WTC11 (cell line): ENCODE measurements at regions not wholly inside any gene's neighbourhood (a gene's known extent, or its start where the extent isn't known, plus 50 kb on each side); places are given as distances from the start of the nearest gene placed in this dataset.

Experiments
- ATAC-seq: fragments of 200-7000 bp; cut with Tn5 transposase; 2 replicates; pipeline ENCODE4 v1.10.0; 2021; ENCODE audit warnings: mild to moderate bottlenecking, moderate library complexity
- CTCF ChIA-PET: fragments of 300-600 bp; sonication (Branson Sonifier 250); formaldehyde crosslinking; loops from one replicate; lab custom pipeline; 2021; ENCODE audit warnings: antibody characterized with exemption; lab: Charles Lee
- POLR2A ChIA-PET: fragments of 350-600 bp; sonication (Branson Sonifier 250); formaldehyde crosslinking; loops from one replicate; lab custom pipeline; 2021; ENCODE audit warnings: antibody characterized with exemption; lab: Charles Lee
- DNase-seq: peaks from one replicate; pipeline ENCODE4 v3.0.0; 2021; ENCODE audit warnings: low spot score
- H3K27ac Mint-ChIP-seq: 2 replicates; pipeline ENCODE4 v1.8.0; 2021; ENCODE audit warnings: mixed read lengths
- H3K27me3 Mint-ChIP-seq: 2 replicates; pipeline ENCODE4 v1.8.0; 2021; ENCODE audit warnings: low read depth, mild to moderate bottlenecking, moderate library complexity, mixed read lengths
- H3K36me3 Mint-ChIP-seq: 2 replicates; pipeline ENCODE4 v1.8.0; 2021; ENCODE audit warnings: mixed read lengths
- H3K4me1 Mint-ChIP-seq: 2 replicates; pipeline ENCODE4 v1.8.0; 2022; ENCODE audit warnings: mixed read lengths
- H3K4me3 Mint-ChIP-seq: 2 replicates; pipeline ENCODE4 v1.8.0; 2021; ENCODE audit warnings: mild to moderate bottlenecking, moderate library complexity, mixed read lengths
- H3K9me3 Mint-ChIP-seq: 2 replicates; pipeline ENCODE4 v1.8.0; 2021; ENCODE audit warnings: mixed read lengths
- CTCF ChIP-seq: fragments of 200-600 bp; IDR thresholded peaks from 2 replicates; pipeline ENCODE4 v1.8.0; 2022; ENCODE audit warnings: antibody characterized with exemption
- ELF4 ChIP-seq: sonication (generic); formaldehyde crosslinking; IDR thresholded peaks from 2 replicates; pipeline ENCODE4 v1.8.1; 2022; ENCODE audit warnings: low read depth, mild to moderate bottlenecking, moderate library complexity, missing genetic modification reagents
- ESRRA ChIP-seq: sonication (generic); formaldehyde crosslinking; IDR thresholded peaks from 2 replicates; pipeline ENCODE4 v1.8.1; 2022; ENCODE audit warnings: mild to moderate bottlenecking, missing genetic modification reagents, borderline replicate concordance
- FOXP1 ChIP-seq: sonication (generic); formaldehyde crosslinking; IDR thresholded peaks from 2 replicates; pipeline ENCODE4 v1.8.0; 2022; ENCODE audit warnings: missing genetic modification reagents, mild to moderate bottlenecking, moderate library complexity, borderline replicate concordance
- NFE2L1 ChIP-seq: sonication (generic); formaldehyde crosslinking; IDR thresholded peaks from 2 replicates; pipeline ENCODE4 v1.8.1; 2023; ENCODE audit warnings: missing genetic modification reagents
- NFYB ChIP-seq: sonication (generic); formaldehyde crosslinking; conservative IDR thresholded peaks from 2 replicates; pipeline ENCODE4 v1.8.0; 2022; ENCODE audit warnings: low read depth, missing genetic modification reagents
- SMAD3 ChIP-seq: sonication (generic); formaldehyde crosslinking; IDR thresholded peaks from 2 replicates; pipeline ENCODE4 v1.8.0; 2022; ENCODE audit warnings: missing genetic modification reagents, mild to moderate bottlenecking, borderline replicate concordance
- SMAD4 ChIP-seq: sonication (generic); formaldehyde crosslinking; IDR thresholded peaks from 2 replicates; pipeline ENCODE4 v1.8.0; 2022; ENCODE audit warnings: mild to moderate bottlenecking, missing genetic modification reagents
- STAT6 ChIP-seq: sonication (generic); formaldehyde crosslinking; conservative IDR thresholded peaks from 2 replicates; pipeline ENCODE4 v1.8.1; 2023; ENCODE audit warnings: mild to moderate bottlenecking, low read depth, missing genetic modification reagents, moderate library complexity
- TCF7 ChIP-seq: sonication (generic); formaldehyde crosslinking; IDR thresholded peaks from 2 replicates; pipeline ENCODE4 v1.8.0; 2022; ENCODE audit warnings: mild to moderate bottlenecking, low read depth, missing genetic modification reagents, moderate library complexity
- TEAD1 ChIP-seq: sonication (generic); formaldehyde crosslinking; IDR thresholded peaks from 2 replicates; pipeline ENCODE4 v1.8.0; 2022; ENCODE audit warnings: mild to moderate bottlenecking, missing genetic modification reagents
- TP53 ChIP-seq: sonication (generic); formaldehyde crosslinking; IDR thresholded peaks from 2 replicates; pipeline ENCODE4 v1.8.1; 2023; ENCODE audit warnings: mild to moderate bottlenecking, missing genetic modification reagents
- ZNF423 ChIP-seq: fragments of 250-450 bp; sonication (Bioruptor Pico); IDR thresholded peaks from 2 replicates; pipeline ENCODE4 v2.1.2; 2022; ENCODE audit warnings: mild to moderate bottlenecking, moderate library complexity
- TF ChIP-seq, protein P1 (sequence below): sonication (generic); formaldehyde crosslinking; IDR thresholded peaks from 2 replicates; pipeline ENCODE4 v1.8.1; 2022; ENCODE audit warnings: low read depth, mild to moderate bottlenecking, moderate library complexity, missing genetic modification reagents, borderline replicate concordance
- TF ChIP-seq, protein P2 (sequence below): sonication (generic); formaldehyde crosslinking; IDR thresholded peaks from 2 replicates; pipeline ENCODE4 v1.8.1; 2022; ENCODE audit warnings: mild to moderate bottlenecking, missing genetic modification reagents, moderate library complexity, borderline replicate concordance
- TF ChIP-seq, protein P3 (sequence below): sonication (generic); formaldehyde crosslinking; IDR thresholded peaks from 2 replicates; pipeline ENCODE4 v1.8.1; 2022; ENCODE audit warnings: low read depth, missing genetic modification reagents, borderline replicate concordance
- TF ChIP-seq, protein P4 (sequence below): sonication (generic); formaldehyde crosslinking; IDR thresholded peaks from 2 replicates; pipeline ENCODE4 v1.8.0; 2022; ENCODE audit warnings: mild to moderate bottlenecking, missing genetic modification reagents
- TF ChIP-seq, protein P5 (sequence below): sonication (generic); formaldehyde crosslinking; IDR thresholded peaks from 2 replicates; pipeline ENCODE4 v1.8.0; 2022; ENCODE audit warnings: mild to moderate bottlenecking, missing genetic modification reagents

DNA sequence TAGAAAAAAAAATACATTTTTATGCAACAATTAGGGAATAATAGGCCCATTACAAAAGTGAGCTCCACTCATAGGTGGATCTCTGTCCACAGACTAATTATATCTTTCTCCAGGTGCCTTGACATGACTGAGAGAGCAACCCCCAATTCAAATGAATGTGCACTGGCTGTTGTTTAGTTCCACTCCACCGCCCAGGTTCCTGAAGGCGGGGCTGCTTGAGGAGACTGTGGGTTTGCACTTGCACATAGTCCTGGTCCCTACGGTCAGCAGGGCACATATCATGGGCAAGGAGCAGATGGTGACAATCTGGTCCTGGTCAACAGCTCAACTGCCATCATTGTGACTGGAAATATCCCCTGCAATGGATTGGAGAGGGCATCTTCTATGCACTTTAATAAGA, 195.6 kb upstream of the PWP1 start:
- no peaks in the 10 kb centered on the region for H3K9me3 Mint-ChIP-seq
- H3K4me3 Mint-ChIP-seq: no peak overlapping the region
- no peak overlapping the region for H3K27ac Mint-ChIP-seq
- CTCF ChIA-PET: no interaction called here
- no peaks in the 10 kb centered on the region for H3K27me3 Mint-ChIP-seq
- no peaks in the 10 kb centered on the region for H3K36me3 Mint-ChIP-seq
- no peak for TF ChIP-seq ZNF423
- no peak for TF ChIP-seq TP53 (CRISPR knock-in tag)
- TF ChIP-seq TEAD1 (CRISPR knock-in tag): no peak
- TF ChIP-seq, protein P1, sequence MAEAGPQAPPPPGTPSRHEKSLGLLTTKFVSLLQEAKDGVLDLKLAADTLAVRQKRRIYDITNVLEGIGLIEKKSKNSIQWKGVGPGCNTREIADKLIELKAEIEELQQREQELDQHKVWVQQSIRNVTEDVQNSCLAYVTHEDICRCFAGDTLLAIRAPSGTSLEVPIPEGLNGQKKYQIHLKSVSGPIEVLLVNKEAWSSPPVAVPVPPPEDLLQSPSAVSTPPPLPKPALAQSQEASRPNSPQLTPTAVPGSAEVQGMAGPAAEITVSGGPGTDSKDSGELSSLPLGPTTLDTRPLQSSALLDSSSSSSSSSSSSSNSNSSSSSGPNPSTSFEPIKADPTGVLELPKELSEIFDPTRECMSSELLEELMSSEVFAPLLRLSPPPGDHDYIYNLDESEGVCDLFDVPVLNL (CRISPR knock-in tag): no peak
- no peak for TF ChIP-seq FOXP1
- TF ChIP-seq, protein P2, sequence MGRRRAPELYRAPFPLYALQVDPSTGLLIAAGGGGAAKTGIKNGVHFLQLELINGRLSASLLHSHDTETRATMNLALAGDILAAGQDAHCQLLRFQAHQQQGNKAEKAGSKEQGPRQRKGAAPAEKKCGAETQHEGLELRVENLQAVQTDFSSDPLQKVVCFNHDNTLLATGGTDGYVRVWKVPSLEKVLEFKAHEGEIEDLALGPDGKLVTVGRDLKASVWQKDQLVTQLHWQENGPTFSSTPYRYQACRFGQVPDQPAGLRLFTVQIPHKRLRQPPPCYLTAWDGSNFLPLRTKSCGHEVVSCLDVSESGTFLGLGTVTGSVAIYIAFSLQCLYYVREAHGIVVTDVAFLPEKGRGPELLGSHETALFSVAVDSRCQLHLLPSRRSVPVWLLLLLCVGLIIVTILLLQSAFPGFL (CRISPR knock-in tag): no peak
- no peak for TF ChIP-seq ESRRA (CRISPR knock-in tag)
- TF ChIP-seq, protein P3, sequence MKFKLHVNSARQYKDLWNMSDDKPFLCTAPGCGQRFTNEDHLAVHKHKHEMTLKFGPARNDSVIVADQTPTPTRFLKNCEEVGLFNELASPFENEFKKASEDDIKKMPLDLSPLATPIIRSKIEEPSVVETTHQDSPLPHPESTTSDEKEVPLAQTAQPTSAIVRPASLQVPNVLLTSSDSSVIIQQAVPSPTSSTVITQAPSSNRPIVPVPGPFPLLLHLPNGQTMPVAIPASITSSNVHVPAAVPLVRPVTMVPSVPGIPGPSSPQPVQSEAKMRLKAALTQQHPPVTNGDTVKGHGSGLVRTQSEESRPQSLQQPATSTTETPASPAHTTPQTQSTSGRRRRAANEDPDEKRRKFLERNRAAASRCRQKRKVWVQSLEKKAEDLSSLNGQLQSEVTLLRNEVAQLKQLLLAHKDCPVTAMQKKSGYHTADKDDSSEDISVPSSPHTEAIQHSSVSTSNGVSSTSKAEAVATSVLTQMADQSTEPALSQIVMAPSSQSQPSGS: no peak
- TF ChIP-seq NFYB (CRISPR knock-in tag): no peak
- no peak for TF ChIP-seq ELF4
- no peak for TF ChIP-seq CTCF
- no peak for TF ChIP-seq SMAD3
- no peak for ATAC-seq
- POLR2A ChIA-PET: no interaction called here
- no peak for DNase-seq
- H3K4me1 Mint-ChIP-seq: peaks cover 8% of the 10 kb centered on the region; the same call in 1 of the 2 replicates

DNA sequence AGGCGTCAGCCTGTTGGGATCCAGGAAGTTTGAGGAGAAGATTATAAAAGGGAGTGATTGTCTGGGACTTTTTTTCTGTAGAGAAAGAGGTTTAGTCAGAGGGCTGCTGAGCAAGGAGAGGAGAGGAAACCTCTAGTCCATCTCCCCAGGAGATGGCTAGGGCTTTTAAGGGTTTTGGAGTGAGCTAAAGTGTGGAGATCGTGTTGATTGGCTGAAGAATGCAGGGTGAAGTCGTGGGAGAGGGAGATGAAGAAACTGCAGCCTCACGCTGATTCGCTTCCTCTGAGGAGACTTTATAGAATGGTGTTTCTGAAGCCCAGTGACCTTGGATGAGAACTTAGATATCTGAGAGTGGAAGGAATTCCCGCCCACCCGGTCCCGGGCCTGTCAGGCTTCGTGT, 193.7 kb upstream of the PWP1 start:
- CTCF ChIA-PET: no interaction called here
- ATAC-seq: no peak
- H3K27ac Mint-ChIP-seq: no peak overlapping the region
- H3K36me3 Mint-ChIP-seq: no peaks in the 10 kb centered on the region
- POLR2A ChIA-PET: no interaction called here
- H3K4me3 Mint-ChIP-seq: no peak overlapping the region
- DNase-seq: no peak
- H3K4me1 Mint-ChIP-seq: peaks cover 19% of the 10 kb centered on the region
- H3K9me3 Mint-ChIP-seq: no peaks in the 10 kb centered on the region
- no peak for TF ChIP-seq STAT6
- TF ChIP-seq, protein P3: no peak
- TF ChIP-seq SMAD4: no peak
- no peak for TF ChIP-seq NFE2L1 (CRISPR knock-in tag)
- TF ChIP-seq, protein P4, sequence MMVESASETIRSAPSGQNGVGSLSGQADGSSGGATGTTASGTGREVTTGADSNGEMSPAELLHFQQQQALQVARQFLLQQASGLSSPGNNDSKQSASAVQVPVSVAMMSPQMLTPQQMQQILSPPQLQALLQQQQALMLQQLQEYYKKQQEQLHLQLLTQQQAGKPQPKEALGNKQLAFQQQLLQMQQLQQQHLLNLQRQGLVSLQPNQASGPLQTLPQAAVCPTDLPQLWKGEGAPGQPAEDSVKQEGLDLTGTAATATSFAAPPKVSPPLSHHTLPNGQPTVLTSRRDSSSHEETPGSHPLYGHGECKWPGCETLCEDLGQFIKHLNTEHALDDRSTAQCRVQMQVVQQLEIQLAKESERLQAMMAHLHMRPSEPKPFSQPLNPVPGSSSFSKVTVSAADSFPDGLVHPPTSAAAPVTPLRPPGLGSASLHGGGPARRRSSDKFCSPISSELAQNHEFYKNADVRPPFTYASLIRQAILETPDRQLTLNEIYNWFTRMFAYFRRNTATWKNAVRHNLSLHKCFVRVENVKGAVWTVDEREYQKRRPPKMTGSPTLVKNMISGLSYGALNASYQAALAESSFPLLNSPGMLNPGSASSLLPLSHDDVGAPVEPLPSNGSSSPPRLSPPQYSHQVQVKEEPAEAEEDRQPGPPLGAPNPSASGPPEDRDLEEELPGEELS: no peak
- TF ChIP-seq TCF7 (CRISPR knock-in tag): no peak
- TF ChIP-seq, protein P2 (CRISPR knock-in tag): no peak
- no peak for TF ChIP-seq TEAD1 (CRISPR knock-in tag)
- TF ChIP-seq, protein P5, sequence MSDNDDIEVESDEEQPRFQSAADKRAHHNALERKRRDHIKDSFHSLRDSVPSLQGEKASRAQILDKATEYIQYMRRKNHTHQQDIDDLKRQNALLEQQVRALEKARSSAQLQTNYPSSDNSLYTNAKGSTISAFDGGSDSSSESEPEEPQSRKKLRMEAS (CRISPR knock-in tag): no peak
- no peak for TF ChIP-seq FOXP1
- TF ChIP-seq, all 79 proteins: peak for 0
- H3K27me3 Mint-ChIP-seq: no peaks in the 10 kb centered on the region
